ENCODE measurements at regions not wholly inside any gene's neighbourhood (a gene's known extent, or its start where the extent isn't known, plus 50 kb on each side); places are given as distances from the start of the nearest gene placed in this dataset.

DNA sequence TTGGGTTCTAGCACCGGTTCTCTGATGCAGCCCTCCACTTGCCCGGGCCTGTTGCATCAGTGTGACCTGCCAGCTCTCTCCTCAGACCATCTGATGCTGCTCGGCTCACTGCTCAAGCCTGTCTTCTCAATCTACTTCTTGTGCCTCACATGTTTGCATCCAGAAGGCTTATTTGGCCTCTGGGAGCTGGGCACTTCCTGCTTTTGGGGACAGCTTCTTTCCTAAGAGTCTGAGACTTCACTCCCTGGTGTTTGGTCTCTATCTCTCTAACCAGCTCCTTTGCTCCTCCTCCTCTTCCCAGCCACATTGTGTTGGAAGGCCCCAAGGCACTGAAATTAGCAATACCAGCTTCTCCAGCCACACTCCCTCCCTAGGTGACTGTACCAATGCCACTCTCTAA, 212.8 kb downstream of the CDCA7 start:
- TF ChIP-seq EZH2phosphoT487 (IDR thresholded peaks at IDR 0.05; ENCODE audit: borderline replicate concordance) (no peak), CTCF (conservative IDR thresholded peaks at IDR 0.05; ENCODE audit: low read length) (no peak)
